GM12878 (cell line): ENCODE measurements at regions not wholly inside any gene's neighbourhood (a gene's known extent, or its start where the extent isn't known, plus 50 kb on each side); places are given as distances from the start of the nearest gene placed in this dataset.

Experiments
- ATAC-seq: fragments of 200-7000 bp; cut with Tn5 transposase; 3 replicates; pipeline ENCODE4 v1.9.1; 2020; ENCODE audit warnings: mild to moderate bottlenecking, moderate library complexity
- BruUV-seq: library from RNA; stranded (reverse); fragments of 400-500 nt; replicated peaks from 2 replicates; lab custom pipeline; 2021; lab: Mats Ljungman, UMichigan
- CTCF ChIA-PET: fragments of 300-600 bp; sonication (Branson Sonifier 250); formaldehyde crosslinking; extraction: SDS; loops from one replicate; lab custom pipeline; 2021; ENCODE audit warnings: inconsistent platforms; lab: Yijun Ruan, JAX
- POLR2A ChIA-PET: fragments of 350-600 bp; formaldehyde crosslinking; extraction: SDS; loops from one replicate; lab custom pipeline; 2021; ENCODE audit warnings: inconsistent platforms; lab: Charles Lee
- RAD21 ChIA-PET: fragments of 300-600 bp; sonication (Branson Sonifier 250); formaldehyde crosslinking; loops from one replicate; lab custom pipeline; 2023; ENCODE audit warnings: antibody characterized with exemption; ENCODE audit not compliant: unreplicated experiment; lab: Charles Lee
- SMC1A ChIA-PET: fragments of 300-600 bp; sonication (Branson Sonifier 250); formaldehyde crosslinking; loops from one replicate; lab custom pipeline; 2023; ENCODE audit not compliant: unreplicated experiment, uncharacterized antibody; lab: Charles Lee
- DNase-seq: peaks from one replicate; pipeline ENCODE4 v3.0.0-alpha.2; 2011; ENCODE audit warnings: low read depth, low spot score
- FAIRE-seq: peaks from 3 replicates; lab custom pipeline; 2011; peaks lifted over from hg19 to GRCh38; lab: Jason Lieb, UNC
- H2AFZ ChIP-seq: 2 replicates; pipeline ENCODE4 v1.6.0; 2011; ENCODE audit warnings: low read depth, low read length, control low read depth; ENCODE audit not compliant: control insufficient read depth
- H3K27ac ChIP-seq: 2 replicates; pipeline ENCODE4 v1.5.1; 2011; ENCODE audit warnings: control low read depth; ENCODE audit not compliant: control insufficient read depth, insufficient read depth
- H3K27me3 ChIP-seq, 2 experiments: replicated peaks in 1 of 2; 2 replicates each; pipeline versions ENCODE4 v1.6.0 to v1.6.1; 2011; ENCODE audit warnings: low read length in 1 of 2; ENCODE audit not compliant: control insufficient read depth in 2 of 2, insufficient read depth in 2 of 2
- H3K36me3 ChIP-seq, 2 experiments: 2 replicates each; pipeline ENCODE4 v1.5.1; 2011; ENCODE audit warnings: low read length in 1 of 2; ENCODE audit not compliant: control insufficient read depth in 2 of 2, insufficient read depth in 2 of 2
- H3K4me1 ChIP-seq: 2 replicates; pipeline ENCODE4 v1.6.1; 2011; ENCODE audit warnings: mild to moderate bottlenecking, low read length, moderate library complexity, mixed read lengths; ENCODE audit not compliant: control insufficient read depth, insufficient read depth
- H3K4me2 ChIP-seq: 2 replicates; pipeline ENCODE4 v1.6.0; 2011; ENCODE audit warnings: control low read depth; ENCODE audit not compliant: control insufficient read depth, insufficient read depth
- H3K4me3 ChIP-seq: fragments of 200-600 bp; sonication (generic); 2 replicates; pipeline ENCODE4 v1.5.1; 2016
- H3K79me2 ChIP-seq: 2 replicates; pipeline ENCODE4 v1.6.0; 2011; ENCODE audit warnings: low read length; ENCODE audit not compliant: control insufficient read depth, insufficient read depth
- H3K9ac ChIP-seq: 2 replicates; pipeline ENCODE4 v1.8.0; 2011; ENCODE audit warnings: low read length, control low read depth, mixed read lengths; ENCODE audit not compliant: control insufficient read depth, insufficient read depth
- H3K9me3 ChIP-seq: replicated peaks from 3 replicates; pipeline ENCODE4 v1.5.1; 2011; ENCODE audit warnings: mild to moderate bottlenecking, low read length; ENCODE audit not compliant: control insufficient read depth, insufficient read depth
- H4K20me1 ChIP-seq: 2 replicates; pipeline ENCODE4 v1.6.0; 2011; ENCODE audit not compliant: control insufficient read depth, insufficient read depth
- MEF2A ChIP-seq: IDR thresholded peaks from 2 replicates; pipeline ENCODE4 v1.6.1; 2011; ENCODE audit warnings: low read depth, mild to moderate bottlenecking, low read length, moderate library complexity; ENCODE audit not compliant: insufficient read depth
- MEF2B ChIP-seq: fragments of 450-650 bp; IDR thresholded peaks from 2 replicates; pipeline ENCODE4 v1.6.1; 2018; ENCODE audit warnings: mild to moderate bottlenecking, moderate library complexity; ENCODE audit not compliant: partially characterized antibody, poor library complexity, severe bottlenecking
- MLLT1 ChIP-seq: fragments of 450-650 bp; IDR thresholded peaks from 2 replicates; pipeline ENCODE4 v1.6.1; 2016; ENCODE audit warnings: mild to moderate bottlenecking
- MTA3 ChIP-seq: IDR thresholded peaks from 2 replicates; pipeline ENCODE4 v1.6.1; 2012; ENCODE audit warnings: low read length, inconsistent platforms, borderline replicate concordance
- PAX5 ChIP-seq: IDR thresholded peaks from 2 replicates; pipeline ENCODE4 v1.6.1; 2011; ENCODE audit warnings: low read depth, low read length, borderline replicate concordance
- PAX8 ChIP-seq: fragments of 450-650 bp; IDR thresholded peaks from 2 replicates; pipeline ENCODE4 v1.6.1; 2017; ENCODE audit warnings: mild to moderate bottlenecking, moderate library complexity
- PML ChIP-seq: IDR thresholded peaks from 2 replicates; pipeline ENCODE4 v1.6.1; 2012; ENCODE audit warnings: low read length, inconsistent platforms
- RB1 ChIP-seq: fragments of 450-650 bp; formaldehyde crosslinking; IDR thresholded peaks from 2 replicates; pipeline ENCODE4 v1.6.1; 2017; ENCODE audit warnings: mild to moderate bottlenecking, borderline replicate concordance
- USF1 ChIP-seq: IDR thresholded peaks from 2 replicates; pipeline ENCODE4 v1.6.1; 2011; ENCODE audit warnings: borderline replicate concordance, low read depth, mild to moderate bottlenecking, moderate library complexity, mixed read lengths, low read length; ENCODE audit not compliant: insufficient read depth; ENCODE audit errors: extremely low read length
- YBX1 ChIP-seq: fragments of 450-650 bp; IDR thresholded peaks from 2 replicates; pipeline ENCODE4 v1.6.1; 2016; ENCODE audit warnings: antibody characterized with exemption
- ZBED1 ChIP-seq: IDR thresholded peaks from 2 replicates; pipeline ENCODE4 v1.6.1; 2016; ENCODE audit warnings: borderline replicate concordance
- ZNF274 ChIP-seq: IDR thresholded peaks from one replicate; pipeline ENCODE4 v1.8.0; 2011; ENCODE audit not compliant: insufficient read length, insufficient read depth
- ZNF687 ChIP-seq: fragments of 450-650 bp; IDR thresholded peaks from 2 replicates; pipeline ENCODE4 v1.6.1; 2017; ENCODE audit warnings: mild to moderate bottlenecking, moderate library complexity
- ZSCAN29 ChIP-seq: fragments of 450-650 bp; IDR thresholded peaks from 2 replicates; pipeline ENCODE4 v1.6.1; 2017; ENCODE audit warnings: mild to moderate bottlenecking, moderate library complexity
- WGBS: methylation state at CpG from one replicate; pipeline ENCODE4 v1.1.6; 2016; ENCODE audit warnings: low lambda C conversion rate; ENCODE audit not compliant: insufficient replicate concordance, insufficient coverage; ENCODE audit errors: missing lambda C conversion rate; 5-methylcytosine and 5-hydroxymethylcytosine counted together
- in situ Hi-C: fragments of 300-500 bp; cut with MboI; formaldehyde crosslinking; loops from 9 replicates; pipeline ENCODE4 v1.14.3; 2018; ENCODE audit warnings: mixed read lengths
- intact Hi-C: fragments of 100-400 bp; cut with micrococcal nuclease; formaldehyde crosslinking; loops from one replicate; pipeline ENCODE4 v1.14.2; 2022; ENCODE audit not compliant: unreplicated experiment

- TF ChIP-seq ZNF687 (no peak), MLLT1 (no peak), YBX1 (no peak), PAX8 (no peak), ZBED1 (no peak)
Observed at GRCh38 chr17:79180358-79181005, 105.9 kb downstream of the ENGASE start (continued).

GRCh38 chr17:79179334-79179733, 104.7 kb downstream of the ENGASE start:
- ChIA-PET POLR2A (no interaction called here), RAD21 (no interaction called here), CTCF (no interaction called here)
- Histone ChIP-seq H3K4me1 (no peaks in the 10 kb centered on the region), H3K36me3 (no peaks in the 10 kb centered on the region), H3K4me3 (no peak overlapping the region), H3K79me2 (no peaks in the 10 kb centered on the region)
- BruUV-seq = no TSS peak
- no peak for TF ChIP-seq PML
- TF ChIP-seq MEF2B = no peak
- no peak for TF ChIP-seq RB1
- no peak for TF ChIP-seq PAX5
- TF ChIP-seq ZSCAN29 = no peak
- TF ChIP-seq MTA3 = no peak
- TF ChIP-seq ZNF274 = no peak
- TF ChIP-seq MEF2A = no peak
- no peak for TF ChIP-seq USF1
- TF ChIP-seq, all 136 proteins: peak for 0
- no peak overlapping the region for H3K4me2 ChIP-seq
- ATAC-seq (no peak), DNase-seq (no peak), FAIRE-seq (no peak)
- peaks cover 0 to 7% of the 10 kb centered on the region in 2 experiments; a peak in 3 of 4 replicates for H3K27me3 ChIP-seq
- in situ Hi-C loops = no loop called here
- no peak overlapping the region for H3K9ac ChIP-seq
- no peaks in the 10 kb centered on the region for H4K20me1 ChIP-seq
- H3K27ac ChIP-seq = no peak overlapping the region
- no peaks in the 10 kb centered on the region for H3K9me3 ChIP-seq
- WGBS = 69% methylated on average over 15 of the region's 16 CpGs
- SMC1A ChIA-PET = no interaction called here
- intact Hi-C loops = no loop called here
- no peak overlapping the region for H2AFZ ChIP-seq
